ELR (cell line): ENCODE measurements at regions not wholly inside any gene's neighbourhood (a gene's known extent, or its start where the extent isn't known, plus 50 kb on each side); places are given as distances from the start of the nearest gene placed in this dataset.

ENCODE experiments used
- DNase-seq: peaks from one replicate; pipeline ENCODE4 v3.0.0-alpha.2; 2015; ENCODE audit warnings: low read depth

DNA sequence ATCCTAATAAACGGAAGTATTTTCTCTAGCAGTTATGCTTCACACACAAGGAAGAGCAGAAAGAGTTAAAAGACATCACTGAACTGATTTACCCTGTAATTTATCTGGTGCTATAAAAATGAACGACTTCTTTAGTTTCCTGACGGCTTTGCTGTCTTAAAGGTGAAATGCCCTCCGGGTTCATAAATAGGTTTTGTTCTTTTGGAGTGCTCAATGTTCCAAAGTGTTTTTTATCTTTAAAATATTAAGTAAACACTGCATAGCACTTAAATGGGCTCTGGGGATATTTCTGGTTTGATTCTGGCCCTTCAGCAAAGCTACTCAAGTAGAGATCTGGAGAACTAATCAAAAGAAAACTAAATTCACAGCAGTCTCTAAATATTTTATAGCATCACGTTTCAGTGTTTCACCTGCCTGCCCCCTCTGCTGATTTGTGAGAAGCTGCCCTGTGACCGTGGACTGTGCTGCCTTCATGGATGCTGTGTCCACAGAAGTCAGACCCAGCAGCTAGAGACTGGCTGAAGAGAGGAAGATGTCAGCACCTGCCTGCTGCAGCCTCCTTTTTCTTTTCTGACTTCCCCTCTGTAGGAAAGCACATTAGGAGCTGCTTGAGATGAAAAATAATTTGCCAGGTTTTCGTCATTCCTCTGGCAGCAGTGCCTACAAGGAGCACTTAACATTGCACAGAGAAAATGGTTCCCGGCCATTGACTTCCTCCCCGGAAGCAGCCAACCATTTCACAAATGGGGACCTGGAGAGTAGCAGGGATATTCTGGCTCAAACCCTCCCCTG, 205.1 kb upstream of the FSCB start:
- DNase-seq: no peak

- peak; percentile 21 for DNase-seq
These were observed 194.6 kb upstream of the FSCB start for GRCh38 chr14:44701563-44702263.

GRCh38 chr14:44700694-44701093, 193.6 kb upstream of the FSCB start:
- DNase-seq: no peak

- DNase-seq: peak; percentile 65
These were observed 193.1 kb upstream of the FSCB start for GRCh38 chr14:44700184-44700583.

GRCh38 chr14:44699391-44699790, 192.3 kb upstream of the FSCB start:
- DNase-seq: no peak

DNA sequence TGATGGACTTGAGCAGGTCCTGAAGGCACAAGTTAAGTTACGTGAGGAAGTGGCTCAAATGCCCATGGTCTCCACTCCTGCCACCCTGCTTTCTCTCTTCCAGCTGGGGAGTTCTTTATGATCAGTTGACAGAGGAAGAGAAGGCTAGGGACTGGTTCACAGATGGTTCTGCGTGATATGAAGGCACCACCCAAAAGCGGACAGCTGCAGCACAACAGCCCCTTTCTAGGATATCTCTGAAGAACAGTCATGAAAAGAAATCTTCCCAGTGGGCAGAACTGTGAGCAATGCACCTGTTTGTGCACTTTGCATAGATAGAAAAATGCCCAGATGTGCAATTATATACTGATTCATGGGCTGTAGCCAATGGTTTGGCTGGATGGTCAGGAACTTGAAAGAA, 162.4 kb upstream of the FSCB start:
- no peak for DNase-seq

DNA sequence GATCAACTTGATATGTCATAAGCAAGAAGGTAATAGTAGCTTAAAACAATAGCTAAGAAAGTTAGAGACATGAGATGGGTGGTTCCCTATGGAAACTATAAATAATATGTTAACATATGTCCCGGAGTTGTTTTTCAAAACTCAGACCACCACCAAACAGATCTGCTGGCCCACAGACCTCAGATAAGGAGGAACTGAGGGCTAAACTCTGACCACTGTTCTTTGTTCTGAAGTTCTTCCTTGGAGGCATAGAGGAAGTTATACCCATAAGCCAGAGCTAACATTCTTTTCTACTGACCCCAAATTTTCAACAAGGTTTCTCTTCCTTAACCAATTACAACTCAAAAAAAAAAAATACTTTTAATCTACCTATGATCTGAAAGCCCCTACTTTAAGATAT, 156.1 kb upstream of the FSCB start:
- DNase-seq: no peak

DNA sequence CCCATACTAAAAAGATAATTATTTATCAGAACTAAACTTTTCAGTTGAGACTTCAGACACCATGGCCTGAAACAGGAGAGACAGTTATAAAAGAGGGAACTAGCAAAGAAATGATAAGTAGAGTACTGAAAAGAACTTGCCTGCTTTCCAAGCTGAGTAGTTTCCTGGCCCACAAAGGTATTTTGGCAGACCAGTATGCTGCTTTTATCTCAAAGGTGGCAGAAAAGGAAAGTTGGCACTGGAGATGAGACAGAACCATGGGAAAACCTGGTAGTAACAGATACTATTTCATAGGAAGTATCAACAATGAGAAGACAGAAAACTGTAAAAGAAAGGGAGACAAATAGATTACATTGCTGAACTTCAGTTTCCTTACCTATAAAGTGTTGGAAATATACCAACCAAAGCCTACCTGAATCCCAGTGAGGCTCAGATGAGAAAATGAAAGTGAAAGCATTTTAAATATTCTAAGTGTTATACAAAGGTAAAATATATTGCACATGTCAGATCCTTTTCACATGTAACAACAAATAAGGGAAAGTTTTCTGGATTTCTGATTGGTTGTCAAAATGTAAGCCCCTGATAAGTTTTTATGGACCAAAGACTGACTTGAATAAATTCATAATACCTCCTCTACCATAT, 155.3 kb upstream of the FSCB start:
- no peak for DNase-seq

- DNase-seq: no peak
These were observed 151.3 kb upstream of the FSCB start for GRCh38 chr14:44658389-44658696.

- DNase-seq: peak; percentile 15
These were observed 150.8 kb upstream of the FSCB start for GRCh38 chr14:44657696-44658388.

DNA sequence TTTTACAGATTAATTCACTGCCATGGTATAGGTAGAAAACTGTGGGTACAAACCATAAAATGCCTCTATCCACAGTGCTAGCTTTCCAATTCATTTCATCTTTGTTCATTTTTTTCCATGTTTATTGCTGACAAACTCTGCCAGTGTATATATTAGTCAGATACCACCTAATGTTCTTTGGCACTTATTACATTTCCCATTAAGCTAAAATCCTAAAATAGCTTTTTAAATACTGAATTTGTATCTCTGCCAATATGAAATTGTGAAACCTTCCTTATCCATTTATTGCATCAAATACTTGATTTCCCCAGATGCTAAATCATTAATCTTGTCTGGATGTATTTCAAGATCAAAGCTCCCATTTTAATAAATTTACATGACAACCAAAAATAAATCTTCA, 150.1 kb upstream of the FSCB start:
- no peak for DNase-seq

DNA sequence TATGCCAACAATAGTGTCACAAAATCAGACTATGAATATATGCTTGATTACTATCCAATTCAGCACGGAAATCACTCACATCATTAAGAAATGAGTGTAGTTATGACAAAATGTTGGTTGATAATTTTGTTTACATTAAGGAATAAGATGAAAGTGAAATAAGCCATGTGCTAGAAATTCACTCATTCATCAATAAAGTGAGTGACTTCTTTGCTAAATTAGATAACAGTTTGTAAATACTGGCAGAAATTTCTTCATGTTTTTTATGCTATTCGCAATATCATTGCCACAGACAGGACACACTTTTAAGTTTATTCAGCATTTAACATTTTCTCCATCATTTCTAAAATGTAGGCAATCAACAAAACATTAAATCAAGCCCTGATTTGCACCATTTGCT, 147.5 kb upstream of the FSCB start:
- no peak for DNase-seq

GRCh38 chr14:44653641-44654040, 146.6 kb upstream of the FSCB start:
- DNase-seq: no peak

- no peak for DNase-seq
These were observed 145.6 kb upstream of the FSCB start for GRCh38 chr14:44652640-44653039.

- no peak for DNase-seq
These were observed 142.0 kb upstream of the FSCB start for GRCh38 chr14:44649061-44649460.

- DNase-seq: no peak
These were observed 133.3 kb upstream of the FSCB start for GRCh38 chr14:44640416-44640815.

DNA sequence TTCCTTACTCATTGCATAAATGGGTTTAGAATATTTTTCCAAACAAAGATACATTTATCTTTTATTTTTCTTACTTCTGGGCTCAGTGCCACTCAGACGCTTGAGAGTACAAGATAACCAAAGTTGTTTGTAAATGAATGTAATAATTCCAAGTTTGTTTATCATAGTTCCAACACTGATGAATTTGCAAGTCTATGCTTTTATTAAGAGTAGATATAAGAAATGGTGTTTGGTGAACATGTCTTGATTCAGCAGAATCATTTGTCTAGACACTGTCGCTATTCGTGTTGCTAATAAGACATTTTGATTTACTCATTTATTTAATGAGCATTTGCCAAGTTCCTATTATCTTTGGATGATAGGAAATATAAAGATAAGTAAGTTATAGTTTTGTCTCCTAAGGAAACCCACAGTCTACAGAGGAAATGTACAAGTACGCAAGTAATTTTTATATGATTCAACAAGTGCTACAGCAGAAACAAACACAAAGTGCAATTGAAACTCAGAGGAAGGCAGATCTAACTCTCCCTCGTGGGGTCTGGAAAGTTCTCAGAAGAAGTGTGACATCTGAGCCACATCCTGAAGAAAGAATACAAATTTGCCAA, 132.8 kb upstream of the FSCB start:
- DNase-seq: no peak

DNA sequence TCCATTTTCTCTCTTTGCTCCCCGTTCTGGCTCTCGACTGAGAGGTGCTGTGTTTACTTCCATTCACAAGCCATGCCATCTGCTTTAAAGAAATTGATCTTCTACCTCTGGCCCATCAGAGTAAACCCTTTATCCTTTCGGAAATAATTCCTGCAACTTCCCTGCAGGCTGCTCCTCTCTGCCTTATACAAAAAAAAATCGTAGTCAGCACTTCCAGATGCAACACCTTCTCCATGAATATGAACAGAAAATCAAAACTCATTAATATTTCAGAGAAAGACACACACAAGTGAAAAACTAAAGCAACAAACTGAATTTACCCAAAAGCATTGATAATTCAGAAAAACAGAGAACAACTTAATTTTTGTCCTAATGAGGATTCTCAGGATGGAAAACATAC, 127.6 kb upstream of the FSCB start:
- no peak for DNase-seq

DNA sequence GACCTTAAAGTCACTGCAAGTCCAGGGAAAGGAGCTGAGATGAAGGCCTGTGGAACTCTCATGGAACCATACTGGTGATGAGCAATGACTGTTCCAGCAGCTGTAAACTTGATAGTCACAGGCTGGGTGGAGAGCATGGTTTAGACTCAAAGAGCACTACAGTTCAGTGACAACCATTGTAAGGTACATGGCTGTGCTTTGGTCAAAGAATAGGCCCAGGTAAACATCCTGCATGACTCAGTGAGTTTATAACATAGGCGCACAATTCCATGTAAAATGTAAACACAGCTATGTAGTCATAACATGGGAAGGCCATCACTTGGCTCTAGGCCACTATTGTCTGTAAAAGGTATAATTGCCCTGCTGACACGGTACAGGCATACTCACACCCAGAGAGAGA, 119.3 kb upstream of the FSCB start:
- no peak for DNase-seq

DNA sequence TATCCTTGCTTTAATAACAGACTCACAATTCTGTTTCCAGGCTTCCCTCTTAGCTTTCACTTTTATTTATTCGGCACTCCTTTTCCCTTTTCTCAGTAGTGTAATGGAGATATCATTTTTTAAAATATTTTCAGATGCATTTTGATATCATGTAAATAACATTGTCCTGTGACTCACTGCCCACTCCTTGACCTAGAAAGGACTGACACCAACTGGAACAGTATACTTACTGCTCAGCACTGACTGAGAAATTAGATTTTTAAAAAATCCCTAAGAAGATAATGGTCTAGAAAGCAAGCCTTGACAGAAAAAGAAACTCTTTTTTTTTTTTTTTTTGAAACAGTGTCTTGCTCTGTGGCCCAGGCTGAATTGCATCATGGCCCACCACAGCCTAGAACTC, 118.0 kb upstream of the FSCB start:
- no peak for DNase-seq

GRCh38 chr14:44620121-44621019, 113.3 kb upstream of the FSCB start:
- no peak for DNase-seq
